Liver (tissue), 7 donors: ENCODE measurements at regions not wholly inside any gene's neighbourhood (a gene's known extent, or its start where the extent isn't known, plus 50 kb on each side); places are given as distances from the start of the nearest gene placed in this dataset.

ENCODE experiments used
- DNase-seq: peaks from one replicate; pipeline ENCODE4 v3.0.0-alpha.2; 2017; ENCODE audit warnings: low spot score
- H3K27ac ChIP-seq, 2 donors: one replicate each; pipeline ENCODE4 v1.7.0; 2013; ENCODE audit warnings: inconsistent platforms in 2 of 2, low read length in 2 of 2, control low read depth in 1 of 2, low read depth in 1 of 2, mild to moderate bottlenecking in 1 of 2
- H3K27me3 ChIP-seq, 4 donors: one replicate each; pipeline versions ENCODE4 v1.6.1 to v1.7.0; 2013; ENCODE audit warnings: low read length in 3 of 4, inconsistent platforms in 1 of 4, mild to moderate bottlenecking in 1 of 4, moderate library complexity in 1 of 4; ENCODE audit not compliant: control insufficient read depth in 4 of 4, insufficient read depth in 4 of 4
- H3K36me3 ChIP-seq, 4 donors: one replicate each; pipeline versions ENCODE4 v1.6.1 to v1.7.0; 2013; ENCODE audit warnings: low read length in 3 of 4, mild to moderate bottlenecking in 3 of 4, low read depth in 1 of 4, moderate library complexity in 1 of 4; ENCODE audit not compliant: control insufficient read depth in 4 of 4, insufficient read depth in 3 of 4
- H3K4me1 ChIP-seq, 4 donors: one replicate each; pipeline versions ENCODE4 v1.6.1 to v1.7.0; 2013; ENCODE audit warnings: low read length in 3 of 4, mild to moderate bottlenecking in 3 of 4, moderate library complexity in 1 of 4; ENCODE audit not compliant: control insufficient read depth in 4 of 4, insufficient read depth in 4 of 4
- H3K4me3 ChIP-seq, 3 donors: one replicate each; pipeline versions ENCODE4 v1.6.1 to v1.7.0; 2013; ENCODE audit warnings: low read length in 3 of 3, control low read depth in 1 of 3, low read depth in 1 of 3, mild to moderate bottlenecking in 1 of 3
- H3K9ac ChIP-seq, 2 donors: one replicate each; pipeline ENCODE4 v1.7.0; 2013; ENCODE audit warnings: low read length in 2 of 2, mild to moderate bottlenecking in 2 of 2, moderate library complexity in 2 of 2, control low read depth in 1 of 2, low read depth in 1 of 2
- H3K9me3 ChIP-seq, 4 donors: one replicate each; pipeline versions ENCODE4 v1.6.1 to v1.7.0; 2013; ENCODE audit warnings: low read length in 3 of 4; ENCODE audit not compliant: control insufficient read depth in 4 of 4
- FOXA1 ChIP-seq: IDR thresholded peaks from 2 replicates; pipeline ENCODE4 v1.6.1; 2016; ENCODE audit warnings: antibody characterized with exemption
- FOXA2 ChIP-seq: IDR thresholded peaks from 2 replicates; pipeline ENCODE4 v1.6.1; 2016; ENCODE audit warnings: antibody characterized with exemption
- GABPA ChIP-seq, 2 donors: IDR thresholded peaks in 1 of 2; conservative IDR thresholded peaks in 1 of 2; 2 replicates each; pipeline ENCODE4 v1.6.1; 2016; ENCODE audit warnings: antibody characterized with exemption in 2 of 2, mild to moderate bottlenecking in 1 of 2, moderate library complexity in 1 of 2
- HNF4A ChIP-seq, 2 donors: conservative IDR thresholded peaks; 2 replicates each; pipeline ENCODE4 v1.6.1; 2016; ENCODE audit warnings: antibody characterized with exemption in 2 of 2, mild to moderate bottlenecking in 2 of 2
- HNF4G ChIP-seq: IDR thresholded peaks from 2 replicates; pipeline ENCODE4 v1.6.1; 2016; ENCODE audit warnings: antibody characterized with exemption
- JUND ChIP-seq, 2 donors: IDR thresholded peaks; 2 replicates each; pipeline ENCODE4 v1.6.1; 2016; ENCODE audit warnings: antibody characterized with exemption in 2 of 2
- MAX ChIP-seq: IDR thresholded peaks from 2 replicates; pipeline ENCODE4 v1.6.1; 2016; ENCODE audit warnings: antibody characterized with exemption
- NR2F2 ChIP-seq: IDR thresholded peaks from 2 replicates; pipeline ENCODE4 v1.6.1; 2016; ENCODE audit warnings: antibody characterized with exemption
- RAD21 ChIP-seq, 2 donors: IDR thresholded peaks; 2 replicates each; pipeline ENCODE4 v1.6.1; 2016; ENCODE audit warnings: antibody characterized with exemption in 2 of 2, mild to moderate bottlenecking in 2 of 2
- REST ChIP-seq: IDR thresholded peaks from 2 replicates; pipeline ENCODE4 v1.6.1; 2016; ENCODE audit warnings: antibody characterized with exemption, mild to moderate bottlenecking
- RXRA ChIP-seq, 2 donors: IDR thresholded peaks; 2 replicates each; pipeline ENCODE4 v1.6.1; 2017 to 2018; ENCODE audit warnings: antibody characterized with exemption in 2 of 2, mild to moderate bottlenecking in 1 of 2
- TAF1 ChIP-seq: conservative IDR thresholded peaks from 2 replicates; pipeline ENCODE4 v1.6.1; 2016; ENCODE audit warnings: antibody characterized with exemption, mild to moderate bottlenecking
- YY1 ChIP-seq: IDR thresholded peaks from 2 replicates; pipeline ENCODE4 v1.6.1; 2016; ENCODE audit warnings: antibody characterized with exemption, mild to moderate bottlenecking
- ZBTB33 ChIP-seq: IDR thresholded peaks from 2 replicates; pipeline ENCODE4 v1.6.1; 2016; ENCODE audit warnings: antibody characterized with exemption
- WGBS: extraction: QIAGEN DNeasy Blood & Tissue Kit; methylation state at CpG from one replicate; pipeline ENCODE4 v1.1.7; 2013; 5-methylcytosine and 5-hydroxymethylcytosine counted together
- donor health status: healthy.
- donor health status: healthy.
- donor health status: healthy.
- donor health status: healthy.

GRCh38 chr5:56671571-56671970 is 143.8 kb upstream of the MAP3K1 start (continued):
- TF ChIP-seq ZBTB33 (no peak), HNF4G (no peak), HNF4A (conservative IDR thresholded peaks at IDR 0.05) (no peak), JUND (IDR thresholded peaks at IDR 0.05) (no peak), YY1 (no peak), GABPA (IDR thresholded peaks at IDR 0.05 in 1 of 2, conservative IDR thresholded peaks at IDR 0.05 in 1 of 2) (no peak), NR2F2 (no peak), FOXA1 (no peak)

GRCh38 chr5:56670916-56671315 is 144.4 kb upstream of the MAP3K1 start:
- H3K4me1 ChIP-seq = peaks cover 0 to 4% (median 2%) of the 10 kb centered on the region in 4 donors
- no peak overlapping the region for H3K4me3 ChIP-seq
- WGBS = 96% methylated on average over 2 of the region's 2 CpGs
- no peak overlapping the region for H3K9ac ChIP-seq
- TF ChIP-seq FOXA1 = no peak
- no peak for TF ChIP-seq RAD21 (IDR thresholded peaks at IDR 0.05)
- no peak for TF ChIP-seq HNF4A (conservative IDR thresholded peaks at IDR 0.05)
- no peak for TF ChIP-seq NR2F2
- no peak for TF ChIP-seq REST
- H3K27me3 ChIP-seq = no peaks in the 10 kb centered on the region
- H3K36me3 ChIP-seq = no peaks in the 10 kb centered on the region
- peak overlapping the region in 1 of 2 donors; percentile 16 for H3K27ac ChIP-seq
- no peak for DNase-seq
- no peaks in the 10 kb centered on the region for H3K9me3 ChIP-seq

- Histone ChIP-seq H3K9me3 (no peaks in the 10 kb centered on the region), H3K9ac (no peak overlapping the region), H3K36me3 (no peaks in the 10 kb centered on the region), H3K27ac (peak overlapping the region; percentile 43 to 60), H3K27me3 (no peaks in the 10 kb centered on the region), H3K4me1 (peaks cover 0 to 4% (median 2%) of the 10 kb centered on the region in 4 donors), H3K4me3 (no peak overlapping the region)
- TF ChIP-seq FOXA1 (no peak), YY1 (no peak), ZBTB33 (peak; percentile 13), RXRA (IDR thresholded peaks at IDR 0.05) (peak in 1 of 2 donors; percentile 12), TAF1 (no peak), HNF4A (conservative IDR thresholded peaks at IDR 0.05) (no peak), FOXA2 (no peak), GABPA (IDR thresholded peaks at IDR 0.05 in 1 of 2, conservative IDR thresholded peaks at IDR 0.05 in 1 of 2) (no peak), NR2F2 (peak; percentile 66), MAX (peak; percentile 24), HNF4G (no peak), RAD21 (IDR thresholded peaks at IDR 0.05) (peak in 1 of 2 donors; percentile 6)
- 44% methylated on average over 10 of the region's 10 CpGs for WGBS
- no peak for DNase-seq
These were observed 145.5 kb upstream of the MAP3K1 start for GRCh38 chr5:56669534-56670483.
